HG03378 (cell line): ENCODE measurements at regions not wholly inside any gene's neighbourhood (a gene's known extent, or its start where the extent isn't known, plus 50 kb on each side); places are given as distances from the start of the nearest gene placed in this dataset.
A peak's percentile ranks its signal among the peaks of the same experiment; 100 is the strongest.
"Not testable (repeated sequence)": the region's sequence is repeated elsewhere in the genome, so short reads cannot be mapped to it uniquely, and the experiment has no call there.

ENCODE experiments used
- ATAC-seq: cut with Tn5 transposase; IDR thresholded peaks from one replicate; pipeline ENCODE4 v1.9.1; 2021; ENCODE audit warnings: mild to moderate bottlenecking, moderate library complexity; ENCODE audit not compliant: unreplicated experiment

GRCh38 chr6:56752009-56752408 lies 109.3 kb upstream of the DST start:
- ATAC-seq: no peak

- no peak for ATAC-seq
Observed at GRCh38 chr6:56751604-56752003, 108.9 kb upstream of the DST start.

- no peak for ATAC-seq
Observed at GRCh38 chr6:56750686-56751085, 108.0 kb upstream of the DST start.

- ATAC-seq: no peak
Observed at GRCh38 chr6:56749632-56750151, 107.0 kb upstream of the DST start.

- ATAC-seq: no peak
Observed at GRCh38 chr6:56746767-56747504, 104.2 kb upstream of the DST start.

- no peak for ATAC-seq
Observed at GRCh38 chr6:56745971-56746370, 103.3 kb upstream of the DST start.

- ATAC-seq: no peak
Observed at GRCh38 chr6:56745081-56745480, 102.4 kb upstream of the DST start.

- no peak for ATAC-seq
Observed at GRCh38 chr6:56744528-56744927, 101.8 kb upstream of the DST start.

- peak; percentile 80 for ATAC-seq
Observed at GRCh38 chr6:56742122-56742791, 99.6 kb upstream of the DST start.

- ATAC-seq: no peak
Observed at GRCh38 chr6:56741472-56741871, 98.8 kb upstream of the DST start.

- no peak for ATAC-seq
Observed at GRCh38 chr6:56739836-56740815, 97.4 kb upstream of the DST start.

- no peak for ATAC-seq
Observed at GRCh38 chr6:56736804-56737203, 94.1 kb upstream of the DST start.

GRCh38 chr6:56734335-56734734 lies 91.6 kb upstream of the DST start:
- no peak for ATAC-seq

GRCh38 chr6:56733211-56733697 lies 90.6 kb upstream of the DST start:
- ATAC-seq: no peak

GRCh38 chr6:56732517-56732916 lies 89.8 kb upstream of the DST start:
- no peak for ATAC-seq

GRCh38 chr6:56730663-56731529 lies 88.2 kb upstream of the DST start:
- ATAC-seq: no peak

- no peak for ATAC-seq
Observed at GRCh38 chr6:56729719-56730118, 87.0 kb upstream of the DST start.

GRCh38 chr6:56729166-56729565 lies 86.5 kb upstream of the DST start:
- ATAC-seq: not testable (repeated sequence)

- no peak for ATAC-seq
Observed at GRCh38 chr6:56727097-56727850, 84.6 kb upstream of the DST start.
